Panc1 (cell line): ENCODE measurements at regions not wholly inside any gene's neighbourhood (a gene's known extent, or its start where the extent isn't known, plus 50 kb on each side); places are given as distances from the start of the nearest gene placed in this dataset.

Experiments
- POLR2AphosphoS5 ChIP-seq: IDR thresholded peaks from 2 replicates; pipeline ENCODE4 v1.6.1; 2012; ENCODE audit warnings: mild to moderate bottlenecking, low read depth, low read length, moderate library complexity
- TCF7L2 ChIP-seq: IDR thresholded peaks from 2 replicates; pipeline ENCODE4 v1.6.1; 2011; ENCODE audit warnings: mild to moderate bottlenecking, low read depth, low read length, inconsistent platforms
- TF ChIP-seq, protein P1 (sequence below): fragments of 450-650 bp; IDR thresholded peaks from 2 replicates; pipeline ENCODE4 v1.5.1; 2017; ENCODE audit warnings: mild to moderate bottlenecking
- TF ChIP-seq, protein P2 (sequence below), 2 experiments: IDR thresholded peaks; 2 replicates each; pipeline ENCODE4 v1.6.1; 2011 to 2012; ENCODE audit warnings: low read depth in 2 of 2, control low read depth in 1 of 2, low read length in 1 of 2, mild to moderate bottlenecking in 1 of 2, moderate library complexity in 1 of 2; ENCODE audit not compliant: insufficient read depth in 1 of 2

- TF ChIP-seq, protein P1, sequence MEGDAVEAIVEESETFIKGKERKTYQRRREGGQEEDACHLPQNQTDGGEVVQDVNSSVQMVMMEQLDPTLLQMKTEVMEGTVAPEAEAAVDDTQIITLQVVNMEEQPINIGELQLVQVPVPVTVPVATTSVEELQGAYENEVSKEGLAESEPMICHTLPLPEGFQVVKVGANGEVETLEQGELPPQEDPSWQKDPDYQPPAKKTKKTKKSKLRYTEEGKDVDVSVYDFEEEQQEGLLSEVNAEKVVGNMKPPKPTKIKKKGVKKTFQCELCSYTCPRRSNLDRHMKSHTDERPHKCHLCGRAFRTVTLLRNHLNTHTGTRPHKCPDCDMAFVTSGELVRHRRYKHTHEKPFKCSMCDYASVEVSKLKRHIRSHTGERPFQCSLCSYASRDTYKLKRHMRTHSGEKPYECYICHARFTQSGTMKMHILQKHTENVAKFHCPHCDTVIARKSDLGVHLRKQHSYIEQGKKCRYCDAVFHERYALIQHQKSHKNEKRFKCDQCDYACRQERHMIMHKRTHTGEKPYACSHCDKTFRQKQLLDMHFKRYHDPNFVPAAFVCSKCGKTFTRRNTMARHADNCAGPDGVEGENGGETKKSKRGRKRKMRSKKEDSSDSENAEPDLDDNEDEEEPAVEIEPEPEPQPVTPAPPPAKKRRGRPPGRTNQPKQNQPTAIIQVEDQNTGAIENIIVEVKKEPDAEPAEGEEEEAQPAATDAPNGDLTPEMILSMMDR = no peak
- no peak for TF ChIP-seq POLR2AphosphoS5
- TF ChIP-seq, protein P2, sequence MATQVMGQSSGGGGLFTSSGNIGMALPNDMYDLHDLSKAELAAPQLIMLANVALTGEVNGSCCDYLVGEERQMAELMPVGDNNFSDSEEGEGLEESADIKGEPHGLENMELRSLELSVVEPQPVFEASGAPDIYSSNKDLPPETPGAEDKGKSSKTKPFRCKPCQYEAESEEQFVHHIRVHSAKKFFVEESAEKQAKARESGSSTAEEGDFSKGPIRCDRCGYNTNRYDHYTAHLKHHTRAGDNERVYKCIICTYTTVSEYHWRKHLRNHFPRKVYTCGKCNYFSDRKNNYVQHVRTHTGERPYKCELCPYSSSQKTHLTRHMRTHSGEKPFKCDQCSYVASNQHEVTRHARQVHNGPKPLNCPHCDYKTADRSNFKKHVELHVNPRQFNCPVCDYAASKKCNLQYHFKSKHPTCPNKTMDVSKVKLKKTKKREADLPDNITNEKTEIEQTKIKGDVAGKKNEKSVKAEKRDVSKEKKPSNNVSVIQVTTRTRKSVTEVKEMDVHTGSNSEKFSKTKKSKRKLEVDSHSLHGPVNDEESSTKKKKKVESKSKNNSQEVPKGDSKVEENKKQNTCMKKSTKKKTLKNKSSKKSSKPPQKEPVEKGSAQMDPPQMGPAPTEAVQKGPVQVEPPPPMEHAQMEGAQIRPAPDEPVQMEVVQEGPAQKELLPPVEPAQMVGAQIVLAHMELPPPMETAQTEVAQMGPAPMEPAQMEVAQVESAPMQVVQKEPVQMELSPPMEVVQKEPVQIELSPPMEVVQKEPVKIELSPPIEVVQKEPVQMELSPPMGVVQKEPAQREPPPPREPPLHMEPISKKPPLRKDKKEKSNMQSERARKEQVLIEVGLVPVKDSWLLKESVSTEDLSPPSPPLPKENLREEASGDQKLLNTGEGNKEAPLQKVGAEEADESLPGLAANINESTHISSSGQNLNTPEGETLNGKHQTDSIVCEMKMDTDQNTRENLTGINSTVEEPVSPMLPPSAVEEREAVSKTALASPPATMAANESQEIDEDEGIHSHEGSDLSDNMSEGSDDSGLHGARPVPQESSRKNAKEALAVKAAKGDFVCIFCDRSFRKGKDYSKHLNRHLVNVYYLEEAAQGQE (IDR thresholded peaks at IDR 0.05; ENCODE audit: insufficient read depth in 1 of 2, low read depth in 2 of 2, low read length in 1 of 2) = no peak
- TF ChIP-seq TCF7L2 = no peak
Observed at GRCh38 chr7:119270644-119271043, 1002.3 kb upstream of the KCND2 start.
